NCI-H2029 (cell line): ENCODE measurements at regions not wholly inside any gene's neighbourhood (a gene's known extent, or its start where the extent isn't known, plus 50 kb on each side); places are given as distances from the start of the nearest gene placed in this dataset.

Experiments
- DNase-seq: peaks from one replicate; lab custom pipeline; 2025; lab: John Stamatoyannopoulos, UW

DNA sequence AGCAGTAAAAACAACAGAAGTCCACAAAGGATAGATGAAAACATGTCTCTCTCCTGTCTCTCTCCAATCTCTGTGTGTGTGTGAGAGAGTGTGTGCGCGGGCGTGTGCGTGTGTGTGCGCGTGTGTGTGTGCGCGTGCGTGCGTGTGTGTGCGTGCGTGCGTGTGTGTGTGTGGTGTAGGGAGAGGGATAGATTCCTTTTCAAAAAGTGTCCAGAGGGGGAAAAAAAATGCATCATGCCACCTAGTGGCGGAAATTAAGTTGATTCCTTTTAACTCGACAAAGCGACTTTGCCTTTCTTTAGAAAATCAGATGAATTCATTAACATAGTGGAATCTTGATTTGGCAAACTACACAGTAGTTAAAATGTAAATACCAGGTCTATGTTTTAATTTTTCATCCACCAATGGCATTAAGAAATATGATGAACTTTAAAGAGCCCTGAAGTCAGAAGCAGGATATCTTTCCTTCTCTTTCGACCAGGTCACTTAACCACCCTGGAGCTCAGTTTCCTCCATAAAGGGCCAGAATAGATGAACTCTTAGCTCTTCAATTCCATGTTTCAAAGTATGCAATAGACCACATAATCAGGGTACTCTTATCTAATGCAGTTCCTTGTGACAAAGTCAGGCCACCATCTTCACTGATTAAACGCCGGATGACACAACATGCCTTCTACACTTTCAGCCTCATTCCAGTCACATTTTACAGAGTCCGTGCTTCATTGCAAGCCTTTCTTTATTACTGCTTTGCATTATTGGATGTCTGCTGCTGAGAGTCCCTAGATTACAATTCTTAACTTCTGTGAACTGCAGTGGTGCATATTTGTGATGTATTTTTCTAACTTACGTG is 162.8 kb downstream of the FBXO8 start:
- DNase-seq, result peak; percentile 16

DNA sequence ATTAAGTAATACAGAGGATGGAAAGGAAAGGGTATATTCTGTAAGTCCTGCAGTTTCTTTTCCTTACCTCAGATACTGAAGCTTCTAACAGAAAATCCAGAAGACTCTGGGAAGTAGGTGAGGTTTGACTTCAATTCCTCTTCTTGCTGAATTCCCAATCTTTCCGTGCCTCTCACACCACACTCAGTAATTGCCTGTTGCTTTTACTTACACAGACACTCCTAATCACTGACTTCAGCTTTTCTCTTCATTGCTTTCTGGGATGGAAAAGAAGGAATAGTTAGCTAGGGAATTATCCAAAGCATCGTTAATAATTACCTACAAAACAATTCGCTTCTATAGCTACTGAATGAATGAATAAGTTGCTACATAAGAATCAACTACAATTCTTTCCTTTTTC is 163.6 kb downstream of the FBXO8 start:
- no peak for DNase-seq

DNA sequence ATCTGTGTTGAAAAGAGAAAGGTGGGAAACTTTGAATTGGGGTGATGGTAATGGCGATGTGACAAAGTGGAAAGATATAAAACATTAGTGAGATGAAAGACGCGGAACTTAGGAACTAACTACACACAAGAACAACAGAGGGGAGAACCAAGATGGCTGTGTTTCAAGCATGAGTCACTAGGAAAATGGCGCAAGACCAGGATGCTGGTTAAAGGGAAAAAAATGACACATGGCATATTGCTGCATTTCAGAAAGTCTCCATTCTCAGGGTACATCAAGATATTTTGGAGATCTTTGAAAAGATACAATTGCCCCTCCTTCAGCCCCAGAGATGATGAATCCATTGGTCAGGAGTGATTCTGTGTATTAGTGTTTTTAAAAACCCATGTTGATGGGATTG is 164.4 kb downstream of the FBXO8 start:
- DNase-seq, result no peak

DNA sequence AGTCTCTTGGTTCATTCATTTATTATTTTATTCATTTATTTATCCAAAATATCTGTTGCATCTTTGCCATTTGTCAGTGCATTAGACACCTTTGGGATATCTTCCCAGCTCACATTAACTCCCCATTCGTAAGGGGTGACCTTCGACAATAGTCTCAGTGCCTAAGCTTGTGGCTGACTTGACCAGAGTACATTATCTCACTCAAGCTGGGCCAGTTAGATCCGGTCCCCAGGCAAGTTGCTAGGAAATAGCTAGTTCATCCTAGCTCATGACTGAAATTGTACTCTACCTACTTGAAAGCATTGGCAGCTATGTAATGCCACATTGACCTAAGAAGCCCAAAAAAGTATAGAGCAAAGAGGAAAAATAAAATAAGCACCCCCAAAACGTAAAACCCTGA is 165.3 kb downstream of the FBXO8 start:
- no peak for DNase-seq

DNA sequence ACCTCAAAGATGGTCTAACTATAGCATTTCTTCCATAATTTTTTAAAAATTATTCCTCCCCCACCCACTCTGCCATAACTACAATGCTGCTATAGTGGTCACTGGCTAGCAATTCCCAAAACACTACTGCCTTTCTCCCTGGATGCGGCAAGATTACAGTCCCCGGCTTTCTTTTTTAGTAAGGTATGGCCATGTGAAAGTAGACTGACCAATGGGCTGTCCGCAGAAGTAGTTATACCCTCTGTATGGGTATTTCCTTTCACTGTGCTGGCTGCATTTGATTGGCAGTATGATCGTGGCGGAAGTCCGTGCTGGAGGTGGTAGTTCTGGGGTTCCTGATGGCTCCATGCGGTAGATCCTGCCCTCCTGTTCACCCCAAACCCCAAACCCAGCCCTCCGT is 166.0 kb downstream of the FBXO8 start:
- no peak for DNase-seq

DNA sequence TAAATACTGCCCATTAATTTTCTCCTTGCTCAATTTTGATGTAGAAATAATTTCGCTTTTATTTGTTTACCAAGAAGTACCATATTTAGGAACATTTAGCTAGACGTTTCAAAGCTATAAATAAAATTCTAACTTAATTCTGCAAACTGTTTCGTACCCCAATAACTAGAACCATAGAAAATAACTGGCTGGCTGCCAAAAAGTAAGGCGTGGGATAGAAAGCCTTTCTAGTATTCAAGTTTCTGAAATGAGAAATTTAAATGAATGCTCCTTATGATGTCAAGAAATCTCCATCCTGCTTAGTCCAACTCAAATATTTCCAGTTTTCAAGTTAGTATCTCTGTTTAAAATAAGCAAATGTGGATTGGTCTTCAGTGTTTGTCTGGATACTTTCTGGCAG is 167.4 kb downstream of the FBXO8 start:
- DNase-seq, result no peak

DNA sequence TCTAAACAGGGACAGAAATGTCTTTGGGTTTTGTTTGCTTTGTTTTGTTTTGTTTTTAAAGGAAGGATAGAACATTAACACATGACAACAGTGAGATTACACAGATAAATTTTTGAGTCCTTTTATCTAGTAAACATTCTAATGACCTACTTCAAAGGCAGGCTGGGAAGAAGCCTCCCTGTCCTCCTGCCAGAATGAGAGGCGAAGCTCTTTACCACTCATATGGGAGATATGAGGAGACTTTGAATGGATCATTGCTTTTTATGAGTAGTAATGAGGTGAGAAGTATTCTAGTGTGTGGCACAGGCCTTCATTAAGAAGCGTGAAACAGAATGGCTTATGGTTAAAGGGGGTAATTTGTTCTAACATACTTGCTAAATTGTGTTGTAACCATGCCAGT is 172.0 kb downstream of the FBXO8 start:
- no peak for DNase-seq

DNA sequence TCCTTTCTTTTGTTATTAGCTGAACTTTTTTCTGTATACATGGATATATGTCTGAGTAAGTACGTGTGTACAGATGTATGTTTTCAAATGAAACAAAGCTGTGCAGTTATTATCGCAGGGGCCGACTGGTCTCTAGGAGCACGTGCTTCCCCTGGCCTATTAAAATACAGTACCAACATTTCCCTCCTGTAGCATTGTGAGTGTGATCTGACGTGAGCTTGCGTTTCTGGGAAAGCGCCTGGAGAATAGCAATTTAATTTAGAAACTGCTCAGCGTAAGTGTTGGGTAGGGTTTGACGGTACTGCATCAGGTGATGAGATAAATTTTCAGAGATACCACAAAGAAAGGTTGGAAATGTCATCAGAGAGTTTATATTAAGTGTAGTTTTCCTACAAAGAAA is 173.3 kb downstream of the FBXO8 start:
- DNase-seq, result no peak

DNA sequence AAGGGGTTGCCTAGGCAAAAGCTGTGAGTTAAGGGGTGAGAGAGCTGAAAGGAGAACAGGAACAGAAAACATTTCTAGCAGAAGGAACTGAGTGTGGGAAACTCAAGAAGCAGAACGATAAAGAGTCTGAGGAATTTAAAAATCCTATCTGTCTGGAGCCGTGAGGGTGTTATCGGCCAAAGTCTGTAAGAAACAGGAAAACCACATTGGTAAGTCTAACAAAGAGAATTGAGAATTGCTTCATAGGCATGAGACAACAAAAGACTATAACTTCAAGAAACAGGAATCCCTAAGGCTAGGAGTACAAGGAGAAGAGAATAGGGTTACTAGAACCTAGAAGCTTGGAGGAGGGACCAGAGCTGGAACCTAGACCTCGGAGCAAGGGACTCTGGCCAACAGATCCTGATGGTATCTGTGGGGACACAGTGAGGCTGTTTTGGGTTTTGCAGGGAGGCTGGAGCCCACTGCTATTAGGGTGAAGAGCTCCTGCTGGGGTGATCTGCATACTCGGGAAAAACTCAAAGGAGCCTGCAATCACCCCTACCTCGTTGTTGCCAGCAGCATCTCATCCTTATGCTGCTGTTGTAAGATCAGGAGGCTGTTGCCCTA is 175.6 kb downstream of the FBXO8 start:
- DNase-seq, result no peak

DNA sequence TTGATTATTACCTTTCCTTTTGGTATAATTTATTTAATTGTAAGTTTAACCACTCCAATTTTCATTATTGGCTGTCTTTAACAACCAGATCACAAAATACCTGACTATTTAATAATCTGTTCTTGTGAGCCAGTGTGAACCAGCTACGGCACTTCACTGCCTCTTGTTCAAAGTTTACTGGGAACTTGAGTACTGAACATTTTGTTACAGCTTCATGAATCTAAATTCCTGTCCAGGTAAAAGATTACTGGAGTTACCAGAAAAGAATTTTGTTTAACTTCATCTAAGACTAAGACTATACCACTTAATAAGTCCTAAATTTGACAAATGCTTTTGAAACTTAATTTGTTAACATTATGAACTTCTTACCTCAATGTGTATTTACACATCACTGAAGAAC is 178.3 kb downstream of the FBXO8 start:
- no peak for DNase-seq

DNA sequence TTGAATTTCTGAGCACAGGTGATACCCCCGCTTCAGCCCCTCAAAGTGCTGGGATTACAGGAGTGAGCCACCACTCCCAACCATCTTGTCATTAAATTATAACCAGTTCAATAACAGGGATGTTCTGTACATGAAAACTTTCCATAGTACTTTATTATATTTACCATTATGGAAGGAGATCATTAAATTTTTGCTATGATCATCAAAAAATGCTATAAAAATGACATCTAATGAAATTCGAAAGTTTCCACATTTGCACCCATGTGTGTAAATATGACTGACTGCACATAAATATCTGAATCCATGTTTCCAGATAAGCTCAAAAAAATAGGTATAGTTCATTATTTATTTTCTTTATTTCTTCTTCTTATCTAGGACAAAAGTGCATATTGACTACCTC is 182.6 kb downstream of the FBXO8 start:
- DNase-seq, result no peak

DNA sequence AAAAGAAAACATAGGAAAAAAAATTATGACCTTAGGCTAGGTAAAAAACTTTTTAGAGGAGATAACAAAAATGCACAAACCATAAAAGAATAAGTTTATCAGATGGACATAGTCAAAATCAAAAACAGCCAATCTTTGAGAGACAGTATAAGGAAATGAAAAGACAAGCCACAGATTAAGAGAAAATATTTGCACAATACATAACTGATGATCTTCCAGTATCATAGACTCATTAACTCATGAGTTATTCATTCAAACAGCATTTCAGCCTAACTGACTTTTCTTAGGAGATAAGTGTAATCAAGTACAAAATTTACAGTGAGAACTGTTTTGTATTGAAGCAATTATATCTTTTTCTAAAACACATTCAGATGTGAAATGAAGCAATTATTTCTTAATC is 183.8 kb downstream of the FBXO8 start:
- DNase-seq, result no peak

DNA sequence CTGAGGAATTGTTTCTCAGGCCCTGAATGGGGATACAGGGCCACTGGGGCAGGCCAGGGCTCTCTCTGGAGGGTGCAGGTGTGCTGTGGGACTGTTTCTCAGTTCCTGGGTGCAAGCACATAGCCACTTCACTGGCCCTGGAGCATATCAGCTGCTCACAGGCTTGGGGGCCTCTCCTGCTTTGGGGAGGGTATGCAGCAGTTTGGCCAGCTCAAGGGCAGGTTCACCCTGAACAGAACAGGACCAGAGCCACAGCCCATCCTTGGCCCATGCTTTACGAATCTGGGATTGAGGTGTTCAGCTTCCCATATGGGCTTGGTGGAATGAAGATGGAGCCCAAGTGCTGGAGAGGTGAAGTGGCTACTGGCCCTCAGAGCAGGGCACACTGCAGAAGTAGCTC is 186.5 kb downstream of the FBXO8 start:
- DNase-seq, result no peak

DNA sequence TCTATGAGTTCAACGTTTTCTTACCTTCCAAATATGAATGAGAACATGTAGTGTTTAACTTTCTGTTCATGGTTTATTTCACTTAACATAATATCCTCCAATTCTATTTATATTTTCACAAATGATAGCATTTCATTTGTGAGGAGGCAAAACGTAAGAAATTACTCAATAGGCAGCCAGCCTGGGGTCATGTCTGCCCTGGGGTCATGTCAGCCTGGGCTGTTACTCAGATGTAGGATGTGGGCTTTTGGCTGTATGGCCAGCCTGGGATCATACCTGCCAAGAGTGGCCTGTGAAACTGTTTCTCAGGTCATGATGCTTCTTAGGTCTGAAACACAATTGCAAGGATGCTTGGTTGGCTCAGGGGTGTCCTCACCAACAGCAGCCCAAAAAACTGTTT is 187.0 kb downstream of the FBXO8 start:
- no peak for DNase-seq

DNA sequence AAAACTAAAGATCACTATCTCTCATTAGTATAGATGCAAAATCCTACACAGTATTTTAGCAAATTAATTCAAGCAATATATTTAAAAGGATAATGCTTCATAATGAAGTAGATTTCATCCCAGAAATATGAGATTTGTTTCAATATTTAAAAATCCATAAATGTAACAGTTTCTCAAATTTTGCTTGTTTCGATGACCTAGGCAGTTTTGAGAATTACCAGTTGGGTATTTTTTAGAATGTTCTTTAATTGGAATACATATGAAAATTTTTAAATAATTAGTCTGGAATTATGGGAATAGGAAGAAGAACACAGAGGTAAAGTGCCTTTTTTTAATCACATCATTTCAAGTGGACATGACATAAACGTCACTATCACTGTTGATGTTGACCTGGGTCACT is 192.3 kb downstream of the FBXO8 start:
- DNase-seq, result no peak

DNA sequence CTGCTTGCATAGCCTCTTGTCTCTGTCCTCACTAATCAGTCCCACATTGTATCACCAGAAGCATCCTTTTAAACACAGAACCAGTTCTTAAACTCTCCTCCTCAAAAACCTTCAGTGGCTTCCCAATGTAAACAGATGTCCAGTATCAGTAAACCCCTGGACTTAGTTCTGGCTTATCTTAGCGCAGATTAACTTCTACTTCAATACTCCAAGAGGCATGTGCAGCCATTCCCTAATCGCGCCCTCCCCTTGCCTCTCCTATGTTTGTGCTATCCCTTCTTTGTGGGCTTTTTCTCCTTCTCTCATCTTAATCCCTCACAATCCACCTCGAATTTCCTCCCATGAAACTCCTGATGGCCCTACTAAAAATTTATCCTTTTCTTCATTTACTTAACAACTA is 193.8 kb downstream of the FBXO8 start:
- no peak for DNase-seq

DNA sequence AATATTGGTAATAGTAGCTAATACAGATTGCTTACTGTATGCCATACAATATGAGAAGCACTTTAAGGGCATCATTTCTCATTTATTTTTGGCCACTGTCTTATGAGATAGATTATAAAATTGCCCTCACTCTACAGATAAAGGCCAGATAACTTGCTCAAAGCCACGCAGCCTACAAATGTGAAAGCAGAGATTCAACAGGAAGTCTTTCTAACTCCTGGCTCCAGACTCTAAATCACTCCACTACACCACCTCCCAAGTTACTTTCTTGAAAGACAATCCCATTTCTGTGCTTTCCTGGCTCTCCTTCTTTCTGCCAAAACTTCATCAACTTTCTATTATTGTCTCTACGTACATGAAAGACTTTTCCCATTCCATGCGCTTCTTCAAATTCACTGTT is 194.7 kb downstream of the FBXO8 start:
- DNase-seq, result no peak

DNA sequence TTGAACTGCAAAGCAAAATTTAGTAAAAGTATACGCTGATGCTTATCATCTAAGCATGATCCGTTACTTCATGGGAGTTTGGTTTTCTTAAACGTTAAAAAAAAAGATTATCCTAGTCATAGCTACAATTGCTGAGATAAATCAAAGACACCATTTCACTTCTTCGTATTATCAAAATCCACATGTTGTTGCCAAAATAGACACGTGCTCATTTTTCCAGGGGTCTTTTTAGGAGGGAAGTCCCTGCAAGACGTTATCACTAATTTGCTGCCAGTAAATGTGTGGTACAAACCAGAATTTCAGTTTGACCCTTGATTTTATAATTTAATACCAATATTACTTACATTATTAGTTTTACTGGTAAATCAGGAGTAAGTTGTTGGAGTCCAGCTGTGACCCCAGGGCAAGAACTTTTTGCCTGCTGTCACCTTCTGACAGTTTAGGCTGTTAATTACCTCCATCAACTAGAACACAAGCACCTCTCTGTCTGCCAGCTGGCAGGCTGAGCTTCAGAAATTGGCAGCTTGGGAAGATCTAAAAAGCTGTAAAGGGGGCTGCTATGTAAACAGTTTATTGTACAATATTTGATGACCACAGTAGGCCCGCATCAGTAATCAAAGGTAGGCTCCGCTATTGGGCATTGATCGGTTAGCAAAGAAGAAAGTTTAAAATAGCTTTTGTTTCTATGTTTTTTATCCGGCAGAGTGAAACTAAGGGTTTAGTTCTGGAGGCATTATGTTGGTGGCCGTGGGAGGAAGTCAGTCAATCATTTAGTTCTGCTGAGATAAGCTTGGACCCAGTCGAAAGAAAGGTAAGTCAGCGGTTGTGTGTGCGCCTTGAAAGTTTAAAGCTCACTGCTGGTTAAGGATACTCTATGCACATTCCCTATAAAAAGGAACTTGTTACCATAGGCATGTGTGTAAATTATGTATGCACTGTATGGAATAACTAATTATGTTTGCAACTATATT is 196.4 kb downstream of the FBXO8 start:
- no peak for DNase-seq

DNA sequence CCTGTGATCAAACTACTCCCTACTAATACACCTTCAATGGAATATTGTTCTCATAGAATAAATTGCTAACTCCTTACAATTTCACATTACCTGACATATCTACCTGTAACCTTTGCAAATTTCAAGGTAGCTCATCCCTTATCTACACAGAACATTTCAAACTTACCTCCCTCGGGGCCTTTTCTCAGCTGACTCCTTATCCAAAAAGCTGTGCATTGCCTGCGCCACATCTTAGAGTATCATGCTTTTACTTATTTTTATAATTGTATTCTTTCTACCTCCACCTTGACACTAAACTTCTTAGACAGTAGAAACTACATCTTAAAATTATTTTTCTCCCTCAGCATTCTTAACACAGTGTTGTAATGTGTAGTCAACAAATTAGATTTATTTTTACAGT is 198.5 kb downstream of the FBXO8 start:
- no peak for DNase-seq

DNA sequence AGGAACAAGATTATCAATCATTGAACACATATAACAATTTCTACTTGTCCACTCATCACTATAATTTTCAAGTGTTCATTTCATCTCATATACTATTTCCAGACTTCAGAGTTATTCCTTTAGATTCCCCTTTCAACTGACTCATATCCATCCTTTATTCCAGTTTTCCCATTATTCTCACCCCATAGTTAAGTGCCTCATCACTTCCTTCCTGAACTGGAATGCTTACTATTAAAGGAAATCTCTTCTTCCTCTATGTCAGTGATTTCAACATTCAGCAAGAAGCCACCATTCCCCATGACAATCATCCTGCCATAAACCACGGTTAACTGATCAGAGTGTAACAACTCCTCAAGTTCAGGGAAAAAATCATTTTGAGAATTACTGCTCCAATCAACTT is 198.9 kb downstream of the FBXO8 start:
- no peak for DNase-seq

DNA sequence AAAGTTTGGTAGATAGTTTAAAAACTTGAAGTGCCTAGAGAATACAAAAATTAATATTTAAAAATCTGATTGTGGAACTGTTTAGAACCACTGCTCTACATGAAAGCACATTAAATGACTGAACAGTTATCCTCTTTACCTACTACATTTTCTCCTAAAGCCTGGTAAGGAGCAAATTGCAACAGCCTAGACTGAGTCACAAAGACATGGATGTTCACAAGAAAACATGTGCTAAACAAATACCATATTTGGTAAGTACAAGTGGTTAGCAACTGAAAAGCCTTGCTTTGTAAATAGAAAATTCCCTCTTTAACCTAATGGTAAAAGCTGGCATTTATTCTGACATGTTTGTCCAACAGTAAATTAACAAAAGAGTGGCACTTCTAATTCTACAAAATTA is 203.1 kb downstream of the FBXO8 start:
- DNase-seq, result no peak

DNA sequence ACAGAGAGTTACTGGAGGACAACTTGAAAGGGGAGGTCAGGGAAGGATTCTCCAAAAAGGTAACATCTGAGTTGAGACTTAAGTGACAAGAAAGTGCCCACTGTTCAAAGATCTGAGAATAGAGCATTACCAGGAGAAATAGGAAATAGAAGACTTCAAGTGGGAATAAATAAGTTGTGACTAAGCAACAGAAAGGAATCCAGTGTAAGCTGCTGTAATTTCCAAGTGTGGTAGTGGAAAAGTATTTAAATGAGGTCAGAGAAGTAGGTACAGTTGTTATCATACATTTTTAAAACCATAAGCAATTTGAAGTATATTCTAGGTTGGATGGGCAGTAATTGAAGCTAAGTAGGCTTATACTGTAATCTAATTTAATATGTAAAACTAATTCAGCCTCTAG is 211.9 kb downstream of the FBXO8 start:
- no peak for DNase-seq

DNA sequence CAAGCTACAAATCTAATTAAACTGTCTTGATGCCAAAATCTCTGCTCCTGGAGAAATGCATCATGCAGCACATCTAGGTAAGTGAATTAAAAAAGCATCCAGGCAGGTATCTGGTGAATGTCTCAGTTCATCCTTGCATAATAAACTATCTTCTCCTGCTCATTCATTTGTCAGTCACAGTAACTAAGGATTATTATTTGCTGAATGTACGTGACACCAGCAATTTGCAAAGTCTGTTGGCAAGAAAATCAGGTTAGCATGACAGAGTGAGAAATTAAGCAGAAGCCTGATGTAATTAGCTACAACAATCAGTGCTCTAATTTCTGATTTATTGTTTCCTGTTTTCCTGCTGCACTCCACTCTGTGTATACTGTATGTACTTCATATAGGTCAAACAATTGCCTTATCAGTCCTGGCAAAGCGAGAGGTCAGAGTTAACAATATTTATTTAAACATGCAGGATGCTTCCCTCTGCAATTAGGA is 213.6 kb downstream of the FBXO8 start:
- no peak for DNase-seq
